Keratinocyte (primary cell): ENCODE measurements at regions not wholly inside any gene's neighbourhood (a gene's known extent, or its start where the extent isn't known, plus 50 kb on each side); places are given as distances from the start of the nearest gene placed in this dataset.

Source experiments
- CTCF ChIP-seq, 3 experiments: IDR thresholded peaks in 1 of 3; conservative IDR thresholded peaks in 1 of 3; optimal IDR thresholded peaks in 1 of 3; 2 replicates in 2 of 3; 3 replicates in 1 of 3; pipeline versions ENCODE3 to v1.5.1; 2011; ENCODE audit warnings: low read length in 3 of 3, mild to moderate bottlenecking in 3 of 3, moderate library complexity in 2 of 3, control low read depth in 1 of 3, inconsistent platforms in 1 of 3; ENCODE audit not compliant: insufficient read depth in 2 of 3; ENCODE audit errors: extremely low read depth in 1 of 3
- EZH2 ChIP-seq: IDR thresholded peaks from one replicate; pipeline ENCODE4 v1.6.1; 2012; ENCODE audit warnings: inconsistent platforms, mild to moderate bottlenecking, low read length, moderate library complexity

- TF ChIP-seq EZH2 (no peak), CTCF (optimal IDR thresholded peaks at IDR 0.05 in 1 of 3, IDR thresholded peaks at IDR 0.05 in 1 of 3, conservative IDR thresholded peaks at IDR 0.05 in 1 of 3; ENCODE audit: extremely low read depth in 1 of 3, insufficient read depth in 2 of 3, low read length in 3 of 3) (no peak)
Measured at GRCh38 chr5:5089895-5090649, 50.1 kb upstream of the ADAMTS16 start.
